Activated naive CD4-positive, alpha-beta T cell treated with anti-CD3 and anti-CD28 coated beads, Interleukin-2, amount 50 U/mL, for 24 hours (primary cell): ENCODE measurements at regions not wholly inside any gene's neighbourhood (a gene's known extent, or its start where the extent isn't known, plus 50 kb on each side); places are given as distances from the start of the nearest gene placed in this dataset.
"Not testable (repeated sequence)": the region's sequence is repeated elsewhere in the genome, so short reads cannot be mapped to it uniquely, and the experiment has no call there.

Experiments
- H3K27ac Mint-ChIP-seq: one replicate; pipeline ENCODE4 v1.8.0; 2021; ENCODE audit warnings: mild to moderate bottlenecking, mixed read lengths
- H3K27me3 Mint-ChIP-seq: one replicate; pipeline ENCODE4 v1.8.0; 2021; ENCODE audit warnings: mixed read lengths
- H3K36me3 Mint-ChIP-seq: one replicate; pipeline ENCODE4 v1.8.0; 2021; ENCODE audit warnings: mixed read lengths
- H3K4me1 Mint-ChIP-seq: one replicate; pipeline ENCODE4 v1.8.0; 2021; ENCODE audit warnings: mixed read lengths
- H3K4me3 Mint-ChIP-seq: one replicate; pipeline ENCODE4 v1.8.0; 2021; ENCODE audit warnings: mild to moderate bottlenecking, mixed read lengths
- H3K9me3 Mint-ChIP-seq: one replicate; pipeline ENCODE4 v1.8.0; 2021; ENCODE audit warnings: mixed read lengths

GRCh38 chr1:199901341-199901740 lies 126.2 kb upstream of the NR5A2 start:
- Mint-ChIP-seq H3K36me3 (no peaks in the 10 kb centered on the region), H3K27me3 (peaks cover 6% of the 10 kb centered on the region), H3K4me3 (no peak overlapping the region), H3K27ac (no peak overlapping the region), H3K4me1 (no peaks in the 10 kb centered on the region), H3K9me3 (no peaks in the 10 kb centered on the region)

GRCh38 chr1:199907361-199907760 lies 120.1 kb upstream of the NR5A2 start:
- H3K9me3 Mint-ChIP-seq = no peaks in the 10 kb centered on the region
- H3K4me1 Mint-ChIP-seq = no peaks in the 10 kb centered on the region
- no peak overlapping the region for H3K27ac Mint-ChIP-seq
- peaks cover 6% of the 10 kb centered on the region for H3K27me3 Mint-ChIP-seq
- no peaks in the 10 kb centered on the region for H3K36me3 Mint-ChIP-seq
- no peak overlapping the region for H3K4me3 Mint-ChIP-seq

GRCh38 chr1:199909137-199909536 lies 118.4 kb upstream of the NR5A2 start:
- H3K27ac Mint-ChIP-seq = no peak overlapping the region
- no peaks in the 10 kb centered on the region for H3K36me3 Mint-ChIP-seq
- no peaks in the 10 kb centered on the region for H3K4me1 Mint-ChIP-seq
- peaks cover 6% of the 10 kb centered on the region for H3K27me3 Mint-ChIP-seq
- no peak overlapping the region for H3K4me3 Mint-ChIP-seq
- H3K9me3 Mint-ChIP-seq = no peaks in the 10 kb centered on the region

- peaks cover 4% of the 10 kb centered on the region for H3K27me3 Mint-ChIP-seq
- no peaks in the 10 kb centered on the region for H3K9me3 Mint-ChIP-seq
- H3K4me3 Mint-ChIP-seq = no peak overlapping the region
- H3K27ac Mint-ChIP-seq = no peak overlapping the region
- no peaks in the 10 kb centered on the region for H3K36me3 Mint-ChIP-seq
- H3K4me1 Mint-ChIP-seq = no peaks in the 10 kb centered on the region
Observed at GRCh38 chr1:199913318-199913717, 114.2 kb upstream of the NR5A2 start.

- Mint-ChIP-seq H3K4me3 (no peak overlapping the region), H3K27me3 (peaks cover 4% of the 10 kb centered on the region), H3K4me1 (no peaks in the 10 kb centered on the region), H3K36me3 (no peaks in the 10 kb centered on the region), H3K27ac (no peak overlapping the region), H3K9me3 (no peaks in the 10 kb centered on the region)
Observed at GRCh38 chr1:199914546-199914945, 113.0 kb upstream of the NR5A2 start.

- Mint-ChIP-seq H3K36me3 (no peaks in the 10 kb centered on the region), H3K27me3 (peaks cover 9% of the 10 kb centered on the region), H3K9me3 (peaks cover 5% of the 10 kb centered on the region), H3K4me1 (no peaks in the 10 kb centered on the region), H3K27ac (no peak overlapping the region), H3K4me3 (no peak overlapping the region)
Observed at GRCh38 chr1:199918196-199918769, 109.2 kb upstream of the NR5A2 start.

GRCh38 chr1:199920635-199921034 lies 106.9 kb upstream of the NR5A2 start:
- no peaks in the 10 kb centered on the region for H3K4me1 Mint-ChIP-seq
- no peak overlapping the region for H3K27ac Mint-ChIP-seq
- peaks cover 5% of the 10 kb centered on the region for H3K9me3 Mint-ChIP-seq
- H3K27me3 Mint-ChIP-seq = peaks cover 9% of the 10 kb centered on the region
- H3K36me3 Mint-ChIP-seq = no peaks in the 10 kb centered on the region
- no peak overlapping the region for H3K4me3 Mint-ChIP-seq

GRCh38 chr1:199929556-199929955 lies 98.0 kb upstream of the NR5A2 start:
- Mint-ChIP-seq H3K36me3 (no peaks in the 10 kb centered on the region), H3K27me3 (no peaks in the 10 kb centered on the region), H3K9me3 (no peaks in the 10 kb centered on the region), H3K4me1 (peaks cover 9% of the 10 kb centered on the region), H3K4me3 (no peak overlapping the region), H3K27ac (no peak overlapping the region)

- not testable (repeated sequence) for H3K4me3 Mint-ChIP-seq, H3K4me1 Mint-ChIP-seq, H3K9me3 Mint-ChIP-seq, H3K27ac Mint-ChIP-seq, H3K36me3 Mint-ChIP-seq, H3K27me3 Mint-ChIP-seq
Observed at GRCh38 chr1:199930067-199930466, 97.4 kb upstream of the NR5A2 start.

- Mint-ChIP-seq H3K4me1 (peaks cover 9% of the 10 kb centered on the region), H3K4me3 (peak overlapping the region; percentile 74), H3K36me3 (no peaks in the 10 kb centered on the region), H3K9me3 (no peaks in the 10 kb centered on the region), H3K27me3 (peaks cover 11% of the 10 kb centered on the region), H3K27ac (no peak overlapping the region)
Observed at GRCh38 chr1:199931666-199932377, 95.7 kb upstream of the NR5A2 start.

- H3K36me3 Mint-ChIP-seq = no peaks in the 10 kb centered on the region
- peaks cover 14% of the 10 kb centered on the region for H3K27me3 Mint-ChIP-seq
- peaks cover 9% of the 10 kb centered on the region for H3K4me1 Mint-ChIP-seq
- H3K4me3 Mint-ChIP-seq = peak overlapping the region; percentile 74
- no peak overlapping the region for H3K27ac Mint-ChIP-seq
- H3K9me3 Mint-ChIP-seq = no peaks in the 10 kb centered on the region
Observed at GRCh38 chr1:199932462-199932861, 95.0 kb upstream of the NR5A2 start.

- Mint-ChIP-seq H3K4me3 (no peak overlapping the region), H3K9me3 (no peaks in the 10 kb centered on the region), H3K36me3 (peaks cover 2% of the 10 kb centered on the region), H3K27me3 (peaks cover 22% of the 10 kb centered on the region), H3K4me1 (peaks cover 20% of the 10 kb centered on the region), H3K27ac (peak overlapping the region; percentile 48)
Observed at GRCh38 chr1:199936441-199936840, 91.1 kb upstream of the NR5A2 start.

GRCh38 chr1:199937161-199937560 lies 90.3 kb upstream of the NR5A2 start:
- Mint-ChIP-seq H3K27ac (no peak overlapping the region), H3K9me3 (no peaks in the 10 kb centered on the region), H3K4me1 (peaks cover 20% of the 10 kb centered on the region), H3K4me3 (no peak overlapping the region), H3K27me3 (peaks cover 22% of the 10 kb centered on the region), H3K36me3 (peaks cover 2% of the 10 kb centered on the region)

- Mint-ChIP-seq H3K36me3 (peaks cover 2% of the 10 kb centered on the region), H3K27ac (no peak overlapping the region), H3K27me3 (peaks cover 22% of the 10 kb centered on the region), H3K4me1 (peaks cover 16% of the 10 kb centered on the region), H3K4me3 (no peak overlapping the region), H3K9me3 (no peaks in the 10 kb centered on the region)
Observed at GRCh38 chr1:199937661-199938060, 89.8 kb upstream of the NR5A2 start.

GRCh38 chr1:199944986-199945385 lies 82.5 kb upstream of the NR5A2 start:
- H3K4me3 Mint-ChIP-seq = no peak overlapping the region
- H3K4me1 Mint-ChIP-seq = peaks cover 16% of the 10 kb centered on the region
- peaks cover 8% of the 10 kb centered on the region for H3K27me3 Mint-ChIP-seq
- H3K36me3 Mint-ChIP-seq = peaks cover 3% of the 10 kb centered on the region
- no peak overlapping the region for H3K27ac Mint-ChIP-seq
- H3K9me3 Mint-ChIP-seq = no peaks in the 10 kb centered on the region

- Mint-ChIP-seq H3K36me3 (peaks cover 3% of the 10 kb centered on the region), H3K27ac (no peak overlapping the region), H3K4me1 (peaks cover 14% of the 10 kb centered on the region), H3K27me3 (peaks cover 8% of the 10 kb centered on the region), H3K4me3 (no peak overlapping the region), H3K9me3 (no peaks in the 10 kb centered on the region)
Observed at GRCh38 chr1:199945591-199945990, 81.9 kb upstream of the NR5A2 start.
